ENCODE measurements at regions not wholly inside any gene's neighbourhood (a gene's known extent, or its start where the extent isn't known, plus 50 kb on each side); places are given as distances from the start of the nearest gene placed in this dataset.

DNA sequence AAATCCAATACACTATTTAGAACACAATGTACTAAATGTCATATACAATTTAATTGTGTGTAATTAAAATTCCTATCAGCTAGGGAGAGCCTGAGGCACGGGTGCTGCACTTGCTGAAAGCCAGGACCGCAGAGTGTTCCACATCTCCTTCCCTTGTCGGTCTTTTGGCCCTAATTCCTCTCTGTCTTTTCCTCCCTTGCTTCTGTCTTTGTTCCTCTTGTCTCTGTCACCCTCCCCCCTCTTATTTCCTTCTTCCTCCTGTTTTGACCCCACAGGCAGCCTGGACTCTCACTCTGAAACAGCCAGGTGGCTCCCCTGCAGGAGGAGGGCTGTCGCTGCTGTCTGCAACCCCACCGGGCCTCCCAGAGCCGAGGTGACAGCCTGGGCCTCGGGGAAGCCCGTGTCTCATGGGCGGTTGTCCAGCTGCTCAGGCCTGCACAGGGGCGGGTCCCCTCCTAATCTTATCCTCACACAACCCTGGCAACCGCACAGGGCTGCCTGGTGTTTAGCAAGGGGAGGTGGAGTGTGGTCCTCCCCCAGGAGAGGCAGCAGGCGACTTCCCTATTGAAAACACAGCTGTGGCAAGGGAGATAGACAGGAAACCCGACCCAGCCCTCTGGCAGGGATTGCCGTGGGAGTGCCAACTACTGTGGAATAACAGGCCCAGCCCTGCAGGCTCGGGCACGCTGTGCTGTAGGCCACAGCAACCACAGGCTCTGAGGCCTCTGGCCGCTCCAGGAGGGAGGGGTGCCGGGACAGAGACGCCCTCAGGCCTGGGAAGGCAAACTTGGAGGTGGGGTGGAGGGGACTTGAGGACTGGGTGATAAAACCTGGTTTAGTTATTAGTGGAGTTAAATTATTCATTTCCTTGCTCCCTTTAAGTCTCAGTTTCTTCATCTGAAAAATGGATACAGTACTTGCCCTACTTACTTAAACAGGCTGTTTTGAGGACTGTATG, 68.8 kb upstream of the WDR26 start:
- TF ChIP-seq POLR2AphosphoS5 (IDR thresholded peaks at IDR 0.05; ENCODE audit: low read depth, low read length) (no peak), POLR2A (IDR thresholded peaks at IDR 0.05; ENCODE audit: low read depth, low read length) (no peak), TAF1 (IDR thresholded peaks at IDR 0.05; ENCODE audit: low read depth, low read length) (peak; percentile 14; the same call in 1 of the 2 replicates), SPI1 (IDR thresholded peaks at IDR 0.05; ENCODE audit: low read depth, low read length) (peak; percentile 30; the same call in 1 of the 2 replicates), PAX5 (IDR thresholded peaks at IDR 0.05; ENCODE audit: insufficient read depth, low read length, severe bottlenecking) (no peak)
- DNase-seq (ENCODE audit: insufficient read length, low spot score) (peak; percentile 80), FAIRE-seq (peak; percentile 66)

DNA sequence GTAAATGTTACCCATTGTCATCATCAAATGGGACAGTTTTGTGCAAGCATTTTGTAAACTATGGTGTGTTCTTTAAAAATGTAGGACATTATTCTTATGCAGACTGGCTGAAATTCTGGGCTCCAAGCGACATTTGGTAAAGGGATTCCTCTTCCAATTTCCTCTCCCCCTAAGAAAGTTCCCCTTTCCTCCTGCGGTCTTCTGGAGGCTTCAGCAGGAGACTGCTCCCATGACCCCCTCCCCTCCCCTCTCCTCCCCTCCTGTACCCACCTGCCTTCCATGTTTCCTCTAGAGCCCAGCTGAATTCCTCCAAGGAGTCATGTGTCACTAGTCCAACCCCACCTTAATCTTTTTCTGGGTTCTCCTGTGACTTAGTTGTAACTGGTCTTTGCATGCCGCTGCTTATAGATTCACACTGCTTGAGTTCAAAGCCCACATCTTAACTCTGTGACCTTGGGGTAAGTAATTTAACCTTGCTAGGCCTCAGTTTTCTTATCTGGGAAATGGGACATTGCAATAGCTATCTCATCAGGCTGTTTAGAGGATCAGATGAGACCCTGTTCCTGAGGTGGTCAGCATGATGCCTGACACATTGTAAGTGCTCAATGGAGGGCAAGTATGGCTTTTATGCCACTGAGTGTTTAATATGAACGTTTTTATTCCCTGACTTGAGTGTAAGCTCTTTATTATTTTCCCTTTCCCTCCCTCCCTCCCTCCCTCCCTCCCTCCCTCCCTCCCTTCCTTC, 69.9 kb upstream of the WDR26 start:
- TF ChIP-seq POU2F2 (IDR thresholded peaks at IDR 0.05; ENCODE audit: low read depth, low read length) (no peak), TAF1 (IDR thresholded peaks at IDR 0.05; ENCODE audit: low read depth, low read length) (no peak), POLR2AphosphoS5 (IDR thresholded peaks at IDR 0.05; ENCODE audit: low read depth, low read length) (no peak), PAX5 (IDR thresholded peaks at IDR 0.05; ENCODE audit: insufficient read depth, low read length, severe bottlenecking) (no peak), POLR2A (IDR thresholded peaks at IDR 0.05; ENCODE audit: low read depth, low read length) (no peak), SPI1 (IDR thresholded peaks at IDR 0.05; ENCODE audit: low read depth, low read length) (no peak)
- FAIRE-seq (no peak), DNase-seq (ENCODE audit: insufficient read length, low spot score) (no peak)

DNA sequence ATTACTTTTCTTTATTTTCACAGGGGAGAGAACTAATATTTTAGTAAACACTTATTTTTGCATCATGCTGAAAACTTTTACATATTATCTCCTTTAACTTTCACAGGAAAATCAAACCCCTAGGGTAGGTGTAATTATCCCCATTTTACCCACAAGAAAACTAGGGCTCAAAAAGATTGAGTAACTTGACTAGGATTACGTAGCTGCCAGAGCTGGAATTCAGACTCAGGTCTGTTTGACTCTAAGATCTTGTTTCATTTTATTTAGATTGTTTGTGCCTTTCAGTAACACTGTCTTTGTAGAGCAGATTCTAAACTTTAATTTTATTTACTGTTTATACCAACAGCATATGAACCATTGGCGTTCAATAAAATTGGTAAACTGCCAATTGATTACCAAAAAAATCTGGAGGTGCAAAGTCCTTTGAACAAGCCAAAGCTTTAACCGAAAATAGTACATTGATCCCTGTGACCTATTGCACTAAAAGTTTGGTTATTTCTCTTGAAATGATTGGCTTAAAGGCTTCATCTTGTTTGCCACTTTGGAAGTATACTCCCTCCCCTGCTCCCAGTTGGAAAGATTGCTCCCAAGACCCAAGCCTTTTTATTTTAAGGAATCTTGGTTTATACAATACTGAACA, 71.0 kb upstream of the WDR26 start:
- TF ChIP-seq SPI1 (IDR thresholded peaks at IDR 0.05; ENCODE audit: low read depth, low read length) = no peak
- no peak for TF ChIP-seq TAF1 (IDR thresholded peaks at IDR 0.05; ENCODE audit: low read depth, low read length)
- TF ChIP-seq POLR2AphosphoS5 (IDR thresholded peaks at IDR 0.05; ENCODE audit: low read depth, low read length) = no peak
- no peak for TF ChIP-seq PAX5 (IDR thresholded peaks at IDR 0.05; ENCODE audit: insufficient read depth, low read length, severe bottlenecking)
- TF ChIP-seq POLR2A (IDR thresholded peaks at IDR 0.05; ENCODE audit: low read depth, low read length) = no peak
- TF ChIP-seq POU2F2 (IDR thresholded peaks at IDR 0.05; ENCODE audit: low read depth, low read length) = no peak
- DNase-seq (ENCODE audit: insufficient read length, low spot score) (no peak), FAIRE-seq (no peak)

DNA sequence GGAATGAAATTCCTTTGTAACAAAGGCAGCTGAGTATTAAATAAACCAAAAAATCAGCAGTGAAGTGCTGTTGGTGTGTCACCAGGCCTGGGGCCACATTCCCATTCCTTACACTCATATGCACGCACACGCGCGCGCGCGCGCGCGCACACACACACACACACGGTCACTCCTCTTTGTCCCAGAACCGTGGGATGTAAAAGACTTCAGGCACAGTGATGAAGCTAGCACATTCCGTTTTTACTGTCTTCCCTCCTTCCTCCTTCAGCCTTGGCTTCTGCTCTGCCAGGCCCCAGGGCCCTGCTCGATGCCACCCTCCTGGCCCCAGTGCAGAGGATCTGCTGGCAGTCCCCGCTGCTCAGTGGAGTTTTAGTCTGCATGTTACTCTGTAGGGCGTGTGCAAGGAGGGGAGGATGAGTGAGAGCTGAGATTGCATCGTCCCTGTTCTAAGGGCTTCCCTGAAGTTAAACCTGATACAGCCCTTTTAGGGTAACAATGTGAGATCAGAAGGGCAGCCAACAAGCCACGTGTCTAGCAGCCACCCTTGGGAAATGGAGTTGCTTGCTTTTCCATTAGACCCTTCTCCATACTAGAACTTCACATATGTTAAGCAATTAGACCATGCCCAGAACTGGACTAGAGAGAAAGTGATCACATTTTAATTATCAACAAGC, 71.7 kb upstream of the WDR26 start:
- DNase-seq (ENCODE audit: insufficient read length, low spot score) (no peak), FAIRE-seq (no peak)
- TF ChIP-seq SPI1 (IDR thresholded peaks at IDR 0.05; ENCODE audit: low read depth, low read length) = no peak
- no peak for TF ChIP-seq PAX5 (IDR thresholded peaks at IDR 0.05; ENCODE audit: insufficient read depth, low read length, severe bottlenecking)
- TF ChIP-seq TAF1 (IDR thresholded peaks at IDR 0.05; ENCODE audit: low read depth, low read length) = no peak
- no peak for TF ChIP-seq POLR2A (IDR thresholded peaks at IDR 0.05; ENCODE audit: low read depth, low read length)
- no peak for TF ChIP-seq POU2F2 (IDR thresholded peaks at IDR 0.05; ENCODE audit: low read depth, low read length)
- no peak for TF ChIP-seq POLR2AphosphoS5 (IDR thresholded peaks at IDR 0.05; ENCODE audit: low read depth, low read length)

DNA sequence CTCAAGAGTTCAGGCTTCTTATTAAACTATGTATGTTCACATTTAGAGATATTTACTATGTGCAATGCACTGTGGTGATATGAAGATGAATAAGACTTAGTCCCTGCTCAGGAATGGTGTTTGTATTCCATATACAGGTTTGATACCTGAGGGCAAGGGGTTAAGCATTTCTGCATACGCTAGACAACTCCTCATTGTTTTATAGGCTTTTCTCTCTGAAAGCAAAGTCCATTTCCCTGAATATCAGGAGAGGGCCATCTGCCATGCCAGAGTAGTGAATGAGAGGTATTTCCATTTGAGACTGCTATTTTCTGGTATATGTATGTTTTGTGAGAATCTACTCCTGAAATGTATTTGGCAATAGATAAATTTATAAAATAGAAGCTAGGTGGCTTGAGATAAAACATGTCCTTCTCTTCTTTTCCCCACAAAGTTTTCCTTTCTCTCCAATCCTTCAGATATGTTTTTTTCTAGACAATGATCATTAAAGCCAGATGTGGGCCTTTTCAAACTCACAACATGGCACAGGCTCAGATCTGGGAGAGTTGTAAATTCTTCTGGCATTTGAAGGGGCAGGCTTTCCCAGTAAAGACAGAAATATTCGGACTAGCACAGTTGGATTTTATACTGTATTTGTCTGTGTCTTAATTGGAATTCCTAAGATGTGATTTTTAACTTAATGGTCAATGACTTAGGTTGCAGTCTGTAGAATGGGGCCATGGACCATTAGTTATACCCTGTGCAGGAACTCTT, 73.3 kb upstream of the WDR26 start:
- FAIRE-seq (no peak), DNase-seq (ENCODE audit: insufficient read length, low spot score) (no peak)
- TF ChIP-seq PAX5 (IDR thresholded peaks at IDR 0.05; ENCODE audit: insufficient read depth, low read length, severe bottlenecking) (no peak), POU2F2 (IDR thresholded peaks at IDR 0.05; ENCODE audit: low read depth, low read length) (no peak), SPI1 (IDR thresholded peaks at IDR 0.05; ENCODE audit: low read depth, low read length) (no peak), POLR2A (IDR thresholded peaks at IDR 0.05; ENCODE audit: low read depth, low read length) (no peak), POLR2AphosphoS5 (IDR thresholded peaks at IDR 0.05; ENCODE audit: low read depth, low read length) (no peak), TAF1 (IDR thresholded peaks at IDR 0.05; ENCODE audit: low read depth, low read length) (no peak)

DNA sequence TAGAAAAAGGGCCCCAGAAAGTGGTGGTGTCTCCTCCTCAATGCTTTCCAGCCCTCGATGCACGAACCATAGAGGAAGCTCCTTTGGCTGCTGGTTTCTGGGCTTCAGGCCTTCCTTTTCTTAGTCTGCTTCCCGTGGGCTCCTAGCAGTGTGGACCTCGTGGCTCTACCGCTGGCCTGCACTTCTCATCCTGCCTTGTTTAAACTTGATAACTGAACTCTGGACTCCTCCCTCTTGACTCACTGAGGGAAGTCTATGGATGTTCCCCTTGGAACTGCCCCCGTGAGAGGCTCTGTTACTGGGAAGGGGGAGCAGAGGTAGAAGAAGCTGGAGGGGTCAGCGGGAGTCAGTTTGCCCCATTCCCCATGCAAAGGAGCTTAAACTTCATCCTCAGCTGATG, 75.3 kb upstream of the WDR26 start:
- TF ChIP-seq PAX5 (IDR thresholded peaks at IDR 0.05; ENCODE audit: insufficient read depth, low read length, severe bottlenecking) = no peak
- TF ChIP-seq POLR2A (IDR thresholded peaks at IDR 0.05; ENCODE audit: low read depth, low read length) = no peak
- no peak for TF ChIP-seq TAF1 (IDR thresholded peaks at IDR 0.05; ENCODE audit: low read depth, low read length)
- TF ChIP-seq POU2F2 (IDR thresholded peaks at IDR 0.05; ENCODE audit: low read depth, low read length) = no peak
- TF ChIP-seq SPI1 (IDR thresholded peaks at IDR 0.05; ENCODE audit: low read depth, low read length) = no peak
- TF ChIP-seq POLR2AphosphoS5 (IDR thresholded peaks at IDR 0.05; ENCODE audit: low read depth, low read length) = no peak
- no peak for DNase-seq (ENCODE audit: insufficient read length, low spot score)
- no peak for FAIRE-seq

DNA sequence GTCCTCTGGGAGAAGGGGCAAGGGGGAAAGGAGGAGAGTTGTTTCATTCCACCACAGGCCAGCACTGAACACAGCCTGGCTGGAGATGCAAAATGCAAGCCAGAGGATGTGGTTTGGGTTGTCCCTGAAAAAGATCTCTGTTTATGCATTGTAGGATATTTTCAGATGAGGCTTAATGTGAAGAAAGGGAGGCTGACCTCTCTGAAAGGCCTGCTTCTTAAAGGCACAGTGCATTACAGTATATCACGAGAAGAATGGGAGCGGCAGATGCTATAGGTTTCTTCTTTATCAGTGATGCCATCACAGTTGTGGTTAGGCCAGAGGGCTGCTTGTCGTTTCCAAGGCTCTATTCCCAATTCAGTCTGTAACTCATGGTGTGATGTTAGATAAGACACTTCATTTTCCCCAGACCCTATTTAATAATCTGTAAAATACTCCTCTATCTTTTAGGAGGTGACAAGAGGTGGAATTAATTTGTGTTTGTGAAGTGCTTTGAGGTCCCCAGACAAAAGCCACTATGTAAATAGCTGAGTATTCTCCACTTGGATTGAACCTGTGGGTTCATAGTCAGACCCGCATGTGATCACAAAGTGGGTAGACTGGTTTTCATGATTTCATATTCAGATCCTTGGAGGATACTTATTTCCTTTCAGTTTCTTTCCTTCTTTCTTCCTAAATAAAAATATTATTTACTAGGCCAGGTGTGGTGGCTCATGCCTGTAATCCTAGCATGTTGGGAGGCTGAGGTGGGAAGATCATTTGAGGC, 76.5 kb upstream of the WDR26 start:
- no peak for TF ChIP-seq PAX5 (IDR thresholded peaks at IDR 0.05; ENCODE audit: insufficient read depth, low read length, severe bottlenecking)
- no peak for TF ChIP-seq POLR2A (IDR thresholded peaks at IDR 0.05; ENCODE audit: low read depth, low read length)
- TF ChIP-seq TAF1 (IDR thresholded peaks at IDR 0.05; ENCODE audit: low read depth, low read length) = no peak
- TF ChIP-seq POU2F2 (IDR thresholded peaks at IDR 0.05; ENCODE audit: low read depth, low read length) = no peak
- no peak for TF ChIP-seq POLR2AphosphoS5 (IDR thresholded peaks at IDR 0.05; ENCODE audit: low read depth, low read length)
- TF ChIP-seq SPI1 (IDR thresholded peaks at IDR 0.05; ENCODE audit: low read depth, low read length) = no peak
- no peak for FAIRE-seq
- DNase-seq (ENCODE audit: insufficient read length, low spot score) = no peak
